CD4-positive, alpha-beta memory T cell (primary cell): ENCODE measurements at regions not wholly inside any gene's neighbourhood (a gene's known extent, or its start where the extent isn't known, plus 50 kb on each side); places are given as distances from the start of the nearest gene placed in this dataset.

Source experiments
- CTCF ChIA-PET: fragments of 350-600 bp; sonication (Branson Sonifier 250); formaldehyde crosslinking; loops from one replicate; lab custom pipeline; 2021; ENCODE audit warnings: inconsistent platforms; ENCODE audit not compliant: partially characterized antibody; lab: Charles Lee
- POLR2A ChIA-PET: fragments of 350-600 bp; sonication (Branson Sonifier 250); formaldehyde crosslinking; loops from one replicate; lab custom pipeline; 2021; ENCODE audit not compliant: partially characterized antibody; lab: Charles Lee
- DNase-seq, 5 donors: peaks; one replicate each; pipeline versions ENCODE4 v3.0.0 to v3.0.0-alpha.2; 2020 to 2022; ENCODE audit warnings: mixed read lengths in 1 of 5
- H3K27ac ChIP-seq: one replicate; pipeline ENCODE4 v1.7.0; 2013; ENCODE audit warnings: low read depth, low read length
- H3K27me3 ChIP-seq: 2 replicates; pipeline ENCODE4 v1.7.0; 2013; ENCODE audit warnings: mild to moderate bottlenecking, low read length, moderate library complexity; ENCODE audit not compliant: insufficient read depth
- H3K36me3 ChIP-seq: 2 replicates; pipeline ENCODE4 v1.7.0; 2013; ENCODE audit warnings: mild to moderate bottlenecking, low read length, moderate library complexity; ENCODE audit not compliant: insufficient read depth
- H3K4me1 ChIP-seq: 2 replicates; pipeline ENCODE4 v1.7.0; 2013; ENCODE audit warnings: mild to moderate bottlenecking, low read length, moderate library complexity; ENCODE audit not compliant: insufficient read depth
- H3K4me3 ChIP-seq, 2 donors: one replicate each; pipeline ENCODE4 v1.7.0; 2013; ENCODE audit warnings: low read length in 2 of 2, mild to moderate bottlenecking in 1 of 2
- H3K9me3 ChIP-seq, 2 donors: one replicate each; pipeline ENCODE4 v1.7.0; 2013; ENCODE audit warnings: low read length in 2 of 2, control low read depth in 1 of 2; ENCODE audit not compliant: control insufficient read depth in 1 of 2
- H3K27ac Mint-ChIP-seq, 7 donors: one replicate each; pipeline ENCODE4 v1.8.0; 2020 to 2021; ENCODE audit warnings: mixed read lengths in 7 of 7, mild to moderate bottlenecking in 6 of 7, inconsistent platforms in 3 of 7, moderate library complexity in 3 of 7
- H3K27me3 Mint-ChIP-seq, 2 donors: one replicate each; pipeline ENCODE4 v1.8.0; 2020 to 2021; ENCODE audit warnings: mixed read lengths in 2 of 2
- H3K36me3 Mint-ChIP-seq, 2 donors: one replicate each; pipeline ENCODE4 v1.8.0; 2020 to 2021; ENCODE audit warnings: mixed read lengths in 2 of 2, inconsistent platforms in 1 of 2, mild to moderate bottlenecking in 1 of 2
- H3K4me1 Mint-ChIP-seq, 4 donors: one replicate each; pipeline ENCODE4 v1.8.0; 2020 to 2021; ENCODE audit warnings: mixed read lengths in 4 of 4, mild to moderate bottlenecking in 1 of 4
- H3K4me3 Mint-ChIP-seq, 8 donors: one replicate each; pipeline ENCODE4 v1.8.0; 2020 to 2021; ENCODE audit warnings: mixed read lengths in 8 of 8, mild to moderate bottlenecking in 7 of 8, moderate library complexity in 6 of 8, inconsistent platforms in 3 of 8
- H3K9me3 Mint-ChIP-seq, 8 donors: one replicate each; pipeline ENCODE4 v1.8.0; 2020 to 2021; ENCODE audit warnings: mixed read lengths in 8 of 8, mild to moderate bottlenecking in 5 of 8, inconsistent platforms in 3 of 8, moderate library complexity in 1 of 8
- intact Hi-C: fragments of 100-400 bp; cut with micrococcal nuclease; formaldehyde crosslinking; loops from one replicate; pipeline ENCODE4 v1.15.1; 2023

DNA sequence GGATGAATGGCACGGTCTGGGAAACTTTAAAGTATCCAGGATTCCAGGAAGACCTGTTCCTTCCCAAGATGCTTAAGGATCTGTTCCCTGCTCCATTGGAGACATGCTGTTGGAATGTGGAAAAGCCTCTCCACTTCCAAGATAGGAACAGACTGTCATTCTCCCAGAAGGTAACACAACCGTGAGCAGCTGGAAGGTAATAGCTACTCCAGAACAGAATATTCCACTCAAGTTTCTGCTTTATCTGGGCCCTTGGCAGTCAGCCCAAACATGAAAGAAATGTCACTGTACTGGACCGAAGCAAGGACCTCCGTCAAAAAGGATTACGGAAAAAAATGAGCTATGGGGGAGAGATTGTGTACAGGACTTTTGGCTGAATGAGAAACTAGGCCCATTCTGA lies 420.9 kb upstream of the NBEA start:
- CTCF ChIA-PET: no interaction called here
- H3K27me3 Mint-ChIP-seq: peaks cover 0 to 1% of the 10 kb centered on the region in 2 donors
- H3K4me3 Mint-ChIP-seq: no peak overlapping the region
- Histone ChIP-seq H3K4me1 (no peaks in the 10 kb centered on the region), H3K27ac (no peak overlapping the region), H3K36me3 (no peaks in the 10 kb centered on the region), H3K4me3 (no peak overlapping the region), H3K27me3 (no peaks in the 10 kb centered on the region), H3K9me3 (no peaks in the 10 kb centered on the region)
- H3K36me3 Mint-ChIP-seq: no peaks in the 10 kb centered on the region
- intact Hi-C loops: no loop called here
- POLR2A ChIA-PET: no interaction called here
- no peaks in the 10 kb centered on the region for H3K4me1 Mint-ChIP-seq
- H3K27ac Mint-ChIP-seq: no peak overlapping the region
- no peak for DNase-seq
- peaks cover 0 to 3% (median under 1%) of the 10 kb centered on the region in 8 donors for H3K9me3 Mint-ChIP-seq

GRCh38 chr13:34522808-34523207 lies 419.3 kb upstream of the NBEA start:
- ChIA-PET POLR2A (no interaction called here), CTCF (no interaction called here)
- no peaks in the 10 kb centered on the region for H3K4me1 ChIP-seq
- H3K9me3 ChIP-seq: no peaks in the 10 kb centered on the region
- H3K27me3 Mint-ChIP-seq: no peaks in the 10 kb centered on the region
- no peak overlapping the region for H3K4me3 Mint-ChIP-seq
- H3K4me3 ChIP-seq: no peak overlapping the region
- no peaks in the 10 kb centered on the region for H3K36me3 ChIP-seq
- H3K4me1 Mint-ChIP-seq: no peaks in the 10 kb centered on the region
- peaks cover 0 to 3% (median under 1%) of the 10 kb centered on the region in 8 donors for H3K9me3 Mint-ChIP-seq
- no peaks in the 10 kb centered on the region for H3K27me3 ChIP-seq
- no peak overlapping the region for H3K27ac Mint-ChIP-seq
- H3K27ac ChIP-seq: no peak overlapping the region
- H3K36me3 Mint-ChIP-seq: no peaks in the 10 kb centered on the region
- intact Hi-C loops: no loop called here
- DNase-seq: no peak

DNA sequence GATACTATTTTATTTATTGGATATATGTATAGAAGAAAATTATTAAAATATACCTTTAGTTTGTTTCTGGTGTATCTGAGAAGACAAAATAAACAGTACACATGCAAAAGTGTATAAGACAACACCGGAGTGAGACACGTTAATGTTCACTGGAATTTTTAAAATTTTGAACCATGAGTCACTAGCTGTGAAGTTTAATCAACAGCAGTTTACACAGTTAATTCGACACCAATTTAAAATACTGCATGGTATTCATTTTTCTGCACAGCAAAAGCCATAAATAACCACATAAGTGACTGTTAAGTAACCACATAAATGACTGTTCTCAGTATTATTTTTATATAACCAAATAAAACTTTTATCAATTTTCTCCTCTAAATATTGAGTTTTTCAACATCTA lies 418.7 kb upstream of the NBEA start:
- H3K36me3 ChIP-seq: no peaks in the 10 kb centered on the region
- H3K27me3 ChIP-seq: no peaks in the 10 kb centered on the region
- no peak for DNase-seq
- H3K4me3 Mint-ChIP-seq: no peak overlapping the region
- no peak overlapping the region for H3K27ac ChIP-seq
- intact Hi-C loops: no loop called here
- no peaks in the 10 kb centered on the region for H3K4me1 Mint-ChIP-seq
- H3K27me3 Mint-ChIP-seq: no peaks in the 10 kb centered on the region
- no peaks in the 10 kb centered on the region for H3K4me1 ChIP-seq
- POLR2A ChIA-PET: no interaction called here
- no peaks in the 10 kb centered on the region for H3K36me3 Mint-ChIP-seq
- no peak overlapping the region for H3K27ac Mint-ChIP-seq
- CTCF ChIA-PET: no interaction called here
- peaks cover 0 to 3% (median 0%) of the 10 kb centered on the region in 8 donors for H3K9me3 Mint-ChIP-seq
- H3K4me3 ChIP-seq: no peak overlapping the region
- no peaks in the 10 kb centered on the region for H3K9me3 ChIP-seq

DNA sequence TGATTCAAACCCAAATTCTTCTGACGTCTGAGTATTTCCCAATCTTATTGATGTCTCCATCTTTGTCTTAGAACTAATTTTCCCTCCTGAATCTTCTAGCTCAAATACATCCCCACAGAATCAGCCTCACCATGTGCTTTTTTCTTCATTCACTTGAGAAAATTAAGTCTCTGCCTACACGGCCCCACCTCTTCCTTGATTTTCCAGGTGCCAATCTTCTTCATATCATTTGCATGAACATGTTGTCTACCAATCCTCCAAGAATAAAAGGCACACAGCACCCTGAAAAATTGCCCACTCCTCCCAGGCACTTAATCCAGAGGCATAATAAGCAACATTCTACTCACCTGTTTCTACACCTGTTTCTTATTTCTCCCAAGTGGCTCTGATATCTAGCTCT lies 408.1 kb upstream of the NBEA start:
- POLR2A ChIA-PET: no interaction called here
- no peaks in the 10 kb centered on the region for H3K27me3 Mint-ChIP-seq

GRCh38 chr13:34542321-34542720 lies 399.7 kb upstream of the NBEA start:
- Mint-ChIP-seq H3K9me3 (peaks cover 0 to 5% (median 3%) of the 10 kb centered on the region in 8 donors), H3K4me3 (no peak overlapping the region), H3K36me3 (no peaks in the 10 kb centered on the region), H3K4me1 (no peaks in the 10 kb centered on the region), H3K27me3 (no peaks in the 10 kb centered on the region), H3K27ac (no peak overlapping the region)
- DNase-seq: no peak
- Histone ChIP-seq H3K9me3 (no peaks in the 10 kb centered on the region), H3K4me3 (no peak overlapping the region), H3K36me3 (no peaks in the 10 kb centered on the region), H3K4me1 (no peaks in the 10 kb centered on the region), H3K27me3 (no peaks in the 10 kb centered on the region), H3K27ac (no peak overlapping the region)
- intact Hi-C loops: no loop called here
- POLR2A ChIA-PET: no interaction called here
- CTCF ChIA-PET: interaction anchor here (0.7 kb wide), 1 partner anchor 8 kb away, joined by 3 read pairs; no protein-coding TSS in a partner anchor

More for the DNA sequence above, 408.1 kb upstream of the NBEA start:
- CTCF ChIA-PET: no interaction called here
- no peak overlapping the region for H3K27ac Mint-ChIP-seq
- no peak overlapping the region for H3K4me3 Mint-ChIP-seq
- intact Hi-C loops: no loop called here
- H3K4me1 Mint-ChIP-seq: no peaks in the 10 kb centered on the region
- no peak for DNase-seq
- Histone ChIP-seq H3K4me3 (no peak overlapping the region), H3K27me3 (no peaks in the 10 kb centered on the region), H3K36me3 (no peaks in the 10 kb centered on the region), H3K9me3 (no peaks in the 10 kb centered on the region), H3K27ac (no peak overlapping the region), H3K4me1 (no peaks in the 10 kb centered on the region)
- H3K9me3 Mint-ChIP-seq: peaks cover 2 to 14% (median 6%) of the 10 kb centered on the region in 8 donors
- no peaks in the 10 kb centered on the region for H3K36me3 Mint-ChIP-seq

- Mint-ChIP-seq H3K27ac (no peak overlapping the region), H3K4me1 (no peaks in the 10 kb centered on the region), H3K4me3 (no peak overlapping the region), H3K27me3 (no peaks in the 10 kb centered on the region), H3K36me3 (no peaks in the 10 kb centered on the region), H3K9me3 (peaks cover 0 to 5% (median 2%) of the 10 kb centered on the region in 8 donors)
- H3K9me3 ChIP-seq: no peaks in the 10 kb centered on the region
- POLR2A ChIA-PET: no interaction called here
- H3K27me3 ChIP-seq: no peaks in the 10 kb centered on the region
- H3K4me3 ChIP-seq: no peak overlapping the region
- no peak for DNase-seq
- H3K27ac ChIP-seq: no peak overlapping the region
- CTCF ChIA-PET: no interaction called here
- intact Hi-C loops: no loop called here
- no peaks in the 10 kb centered on the region for H3K36me3 ChIP-seq
- H3K4me1 ChIP-seq: no peaks in the 10 kb centered on the region
Observed at GRCh38 chr13:34543836-34544235, 398.2 kb upstream of the NBEA start.

DNA sequence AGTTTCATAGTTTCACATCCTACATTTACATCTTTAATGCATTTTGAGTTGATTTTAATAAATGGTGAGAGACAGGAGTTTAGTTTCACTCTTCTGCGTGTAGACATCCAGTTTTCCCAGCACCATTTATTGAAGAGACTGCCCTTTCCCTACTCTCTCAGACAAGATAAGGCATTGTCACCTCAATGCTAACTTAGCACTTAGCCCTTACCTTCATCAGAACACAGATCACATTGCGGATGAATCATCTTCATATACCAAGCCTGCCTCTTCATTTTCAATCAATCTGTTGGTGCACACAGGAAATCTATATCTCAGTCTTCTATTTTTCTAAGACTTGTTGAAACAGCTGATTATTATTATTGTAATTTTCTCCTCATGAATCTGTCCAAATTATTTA lies 396.6 kb upstream of the NBEA start:
- no peak overlapping the region for H3K4me3 Mint-ChIP-seq
- H3K9me3 Mint-ChIP-seq: peaks cover 0 to 4% (median 0%) of the 10 kb centered on the region in 8 donors

More for the DNA sequence above, 396.6 kb upstream of the NBEA start:
- no peaks in the 10 kb centered on the region for H3K9me3 ChIP-seq
- ChIA-PET POLR2A (no interaction called here), CTCF (no interaction called here)
- DNase-seq: no peak
- no peak overlapping the region for H3K4me3 ChIP-seq
- Mint-ChIP-seq H3K36me3 (no peaks in the 10 kb centered on the region), H3K27me3 (no peaks in the 10 kb centered on the region), H3K27ac (no peak overlapping the region), H3K4me1 (no peaks in the 10 kb centered on the region)
- intact Hi-C loops: no loop called here
- no peak overlapping the region for H3K27ac ChIP-seq
- no peaks in the 10 kb centered on the region for H3K36me3 ChIP-seq
- no peaks in the 10 kb centered on the region for H3K4me1 ChIP-seq
- H3K27me3 ChIP-seq: no peaks in the 10 kb centered on the region
